NCI-H446 (cell line): ENCODE measurements at regions not wholly inside any gene's neighbourhood (a gene's known extent, or its start where the extent isn't known, plus 50 kb on each side); places are given as distances from the start of the nearest gene placed in this dataset.
A peak's percentile ranks its signal among the peaks of the same experiment; 100 is the strongest.

Experiments used
- DNase-seq, 2 experiments: peaks; one replicate each; lab custom pipeline; 2025; lab: John Stamatoyannopoulos, UW

- no peak for DNase-seq
These were observed 222.3 kb downstream of the BARHL2 start for GRCh38 chr1:90494748-90495282.

- no peak for DNase-seq
These were observed 228.7 kb downstream of the BARHL2 start for GRCh38 chr1:90488451-90488850.

GRCh38 chr1:90486996-90487395 lies 230.1 kb downstream of the BARHL2 start:
- no peak for DNase-seq

DNA sequence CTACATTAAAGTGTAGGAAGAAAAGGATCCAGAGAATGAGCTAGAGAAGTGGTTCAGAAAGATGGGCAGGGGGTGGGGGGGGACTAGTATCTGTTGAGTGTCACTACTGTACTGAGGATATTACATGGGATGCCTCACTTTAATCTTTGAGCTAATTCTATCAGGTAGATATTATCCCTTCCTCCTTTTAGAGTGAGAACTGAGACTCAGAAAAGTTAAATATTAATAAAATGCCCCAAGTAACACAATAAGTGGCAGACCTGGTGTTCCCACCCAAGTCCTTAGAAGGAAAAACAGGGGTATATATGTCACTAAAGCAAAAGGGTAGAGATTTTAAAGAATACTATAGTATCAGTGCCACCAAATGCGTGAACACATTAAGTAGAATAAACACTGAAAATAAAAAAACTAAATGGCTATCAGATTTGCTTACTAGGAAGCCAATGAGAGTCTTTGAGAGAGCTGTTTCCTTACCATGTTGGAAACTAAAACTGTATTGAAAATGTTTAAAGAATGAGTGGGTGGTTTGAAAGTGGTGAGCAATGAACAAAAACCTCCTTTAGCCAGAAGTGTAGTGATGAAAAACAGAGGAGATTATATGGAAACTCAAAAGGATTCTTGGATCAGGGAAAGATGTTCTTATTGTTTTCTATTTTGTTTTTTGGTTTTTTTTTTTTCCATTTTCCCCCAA lies 230.8 kb downstream of the BARHL2 start:
- no peak for DNase-seq

GRCh38 chr1:90480271-90480835 lies 236.7 kb downstream of the BARHL2 start:
- no peak for DNase-seq

DNA sequence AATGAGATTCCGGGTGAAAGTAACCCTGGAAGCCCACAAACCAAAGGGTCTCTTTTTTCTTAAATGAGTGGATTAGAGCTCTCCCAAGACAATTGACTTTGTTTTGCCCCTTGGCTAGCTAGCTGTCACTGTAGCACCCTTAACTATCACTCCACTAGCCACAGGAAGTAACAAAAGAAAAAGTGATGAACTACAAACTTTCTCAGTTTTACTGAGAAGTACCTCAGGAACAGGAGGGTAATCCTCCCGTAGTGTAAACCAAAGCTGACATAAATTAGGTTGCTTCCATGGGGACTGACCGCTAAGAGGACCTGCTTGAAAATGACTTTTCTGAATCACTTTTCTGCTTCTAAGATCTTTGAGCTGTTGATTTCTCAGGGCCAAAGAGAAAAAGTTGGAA lies 240.1 kb downstream of the BARHL2 start:
- DNase-seq = no peak

- peak in 1 of 2 experiments; percentile 37 for DNase-seq
These were observed 240.7 kb downstream of the BARHL2 start for GRCh38 chr1:90476411-90476810.

DNA sequence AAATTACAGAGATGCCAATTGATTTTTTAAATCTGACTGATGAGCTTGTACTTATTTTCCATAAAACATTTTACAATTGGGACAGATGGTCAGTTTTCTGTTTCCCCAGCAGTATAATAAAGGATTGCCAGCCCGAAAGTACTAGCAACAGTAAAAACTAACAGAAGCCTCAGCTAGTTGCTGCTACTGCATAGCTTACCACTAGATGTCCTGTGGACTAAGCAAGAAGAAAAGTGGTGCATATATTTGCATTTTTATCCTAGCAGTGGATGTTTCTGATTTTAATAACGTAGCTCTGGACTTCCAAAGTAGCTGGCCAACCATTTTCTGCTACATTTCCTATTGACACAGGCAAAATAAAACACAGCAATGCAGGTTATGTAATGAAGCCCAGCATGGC lies 241.5 kb downstream of the BARHL2 start:
- peak in 1 of 2 experiments; percentile 55 for DNase-seq

- no peak for DNase-seq
These were observed 242.4 kb downstream of the BARHL2 start for GRCh38 chr1:90474731-90475130.

DNA sequence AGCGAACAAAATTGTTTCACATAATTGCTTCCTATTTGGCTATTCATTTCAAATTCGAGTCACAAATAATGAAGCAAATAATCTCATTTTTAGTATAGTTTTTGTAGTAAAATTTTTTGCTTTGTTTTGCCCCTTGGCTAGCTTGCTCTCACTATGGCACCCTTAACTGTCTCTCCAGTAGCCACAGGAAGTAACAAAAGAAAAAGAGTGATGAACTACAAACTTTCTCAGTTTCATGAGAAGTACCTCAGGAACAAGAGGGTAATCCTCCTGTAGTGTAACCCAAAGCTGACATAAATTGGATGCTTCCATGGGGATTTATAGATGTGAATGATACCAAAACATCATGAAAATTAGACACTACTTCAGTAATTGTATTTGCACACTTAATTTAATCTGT lies 242.9 kb downstream of the BARHL2 start:
- no peak for DNase-seq

- no peak for DNase-seq
These were observed 244.3 kb downstream of the BARHL2 start for GRCh38 chr1:90472775-90473174.

- no peak for DNase-seq
These were observed 257.5 kb downstream of the BARHL2 start for GRCh38 chr1:90459570-90459969.

- DNase-seq = no peak
These were observed 259.1 kb downstream of the BARHL2 start for GRCh38 chr1:90457985-90458384.

DNA sequence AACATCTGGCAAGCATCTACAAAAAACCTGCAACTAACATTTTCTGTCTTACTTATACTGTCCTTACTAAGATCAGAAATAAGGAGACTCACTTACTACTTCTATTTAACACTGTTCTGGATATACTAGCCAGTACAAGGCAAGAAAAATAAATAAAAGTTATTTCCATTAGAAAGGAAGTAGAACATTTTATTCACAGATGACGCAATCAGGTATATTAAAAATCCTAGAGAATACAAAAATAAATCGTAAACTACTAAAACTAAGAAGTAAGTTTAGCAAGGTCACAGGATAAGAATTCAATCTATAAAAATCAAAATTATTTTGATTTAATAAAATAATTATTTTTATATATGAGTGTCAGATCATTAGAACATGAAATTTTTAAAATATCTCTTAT lies 264.6 kb downstream of the BARHL2 start:
- DNase-seq = no peak

- no peak for DNase-seq
These were observed 273.7 kb downstream of the BARHL2 start for GRCh38 chr1:90443354-90443753.

GRCh38 chr1:90435351-90435750 lies 281.8 kb downstream of the BARHL2 start:
- DNase-seq = peak; percentile 19 to 68

DNA sequence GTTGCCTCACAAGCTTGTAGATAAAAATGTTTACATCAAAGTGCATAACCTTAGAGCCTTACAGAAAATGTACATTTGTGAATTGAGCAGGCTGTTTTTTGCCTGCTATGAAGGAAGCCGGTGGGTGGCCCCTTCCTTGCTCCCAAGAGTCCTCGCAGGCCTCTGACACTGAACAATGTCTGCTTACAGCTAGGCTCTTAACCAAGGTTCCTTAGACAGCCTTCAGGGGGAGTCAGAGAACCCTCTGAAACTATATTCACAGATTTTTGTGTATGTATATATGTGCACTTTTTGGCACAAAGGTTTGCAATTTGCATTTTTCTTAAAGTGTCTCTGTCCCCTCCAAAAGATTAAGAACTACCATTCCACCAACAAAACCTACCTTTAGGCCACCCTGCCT lies 282.6 kb downstream of the BARHL2 start:
- peak in 1 of 2 experiments; percentile 28 for DNase-seq

- no peak for DNase-seq
These were observed 300.0 kb downstream of the BARHL2 start for GRCh38 chr1:90417126-90417525.

GRCh38 chr1:90414201-90414600 lies 302.9 kb downstream of the BARHL2 start:
- DNase-seq = no peak

- DNase-seq = no peak
These were observed 303.6 kb downstream of the BARHL2 start for GRCh38 chr1:90413519-90413918.

GRCh38 chr1:90412563-90412962 lies 304.5 kb downstream of the BARHL2 start:
- DNase-seq = no peak

DNA sequence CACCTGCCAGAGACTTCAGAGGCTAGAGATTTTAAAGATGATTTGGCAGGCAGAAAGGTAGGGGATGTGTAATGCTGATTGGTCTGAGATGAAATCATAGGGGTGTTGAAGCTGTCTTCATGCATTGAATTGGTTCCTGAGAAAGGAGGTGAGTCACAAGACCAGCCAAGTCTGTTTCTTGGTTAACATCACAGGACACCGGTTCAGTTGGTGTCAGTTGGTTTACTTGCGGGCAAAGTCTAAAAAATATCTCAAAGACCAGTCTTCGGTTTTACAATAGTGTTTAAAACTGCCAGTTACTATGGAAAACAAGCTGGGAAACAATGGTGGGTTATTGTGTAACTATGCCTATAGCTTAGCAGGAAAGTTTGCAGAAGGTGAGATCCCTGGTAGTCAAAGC lies 305.9 kb downstream of the BARHL2 start:
- DNase-seq = no peak

GRCh38 chr1:90407737-90408136 lies 309.4 kb downstream of the BARHL2 start:
- no peak for DNase-seq

GRCh38 chr1:90405726-90406125 lies 311.4 kb downstream of the BARHL2 start:
- no peak for DNase-seq
